ENCODE measurements at regions not wholly inside any gene's neighbourhood (a gene's known extent, or its start where the extent isn't known, plus 50 kb on each side); places are given as distances from the start of the nearest gene placed in this dataset.

GRCh38 chr16:52376676-52377280 is 170.2 kb downstream of the TOX3 start:
- no peak for TF ChIP-seq ZNF462 (CRISPR knock-in tag; IDR thresholded peaks at IDR 0.05)
- TF ChIP-seq CTCF (conservative IDR thresholded peaks at IDR 0.05; ENCODE audit: low read depth in 2 of 2) = no peak
- TF ChIP-seq, protein P1, sequence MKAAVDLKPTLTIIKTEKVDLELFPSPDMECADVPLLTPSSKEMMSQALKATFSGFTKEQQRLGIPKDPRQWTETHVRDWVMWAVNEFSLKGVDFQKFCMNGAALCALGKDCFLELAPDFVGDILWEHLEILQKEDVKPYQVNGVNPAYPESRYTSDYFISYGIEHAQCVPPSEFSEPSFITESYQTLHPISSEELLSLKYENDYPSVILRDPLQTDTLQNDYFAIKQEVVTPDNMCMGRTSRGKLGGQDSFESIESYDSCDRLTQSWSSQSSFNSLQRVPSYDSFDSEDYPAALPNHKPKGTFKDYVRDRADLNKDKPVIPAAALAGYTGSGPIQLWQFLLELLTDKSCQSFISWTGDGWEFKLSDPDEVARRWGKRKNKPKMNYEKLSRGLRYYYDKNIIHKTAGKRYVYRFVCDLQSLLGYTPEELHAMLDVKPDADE (IDR thresholded peaks at IDR 0.05) = no peak
- TF ChIP-seq EZH2 (IDR thresholded peaks at IDR 0.05; ENCODE audit: low read depth, unreplicated experiment) = no peak
- no peak for TF ChIP-seq EZH2phosphoT487 (IDR thresholded peaks at IDR 0.05; ENCODE audit: unreplicated experiment)
